HEK293 (cell line): ENCODE measurements at regions not wholly inside any gene's neighbourhood (a gene's known extent, or its start where the extent isn't known, plus 50 kb on each side); places are given as distances from the start of the nearest gene placed in this dataset.

ENCODE experiments used
- ZEB2 ChIP-seq: fragments of 450-650 bp; formaldehyde crosslinking; IDR thresholded peaks from 2 replicates; pipeline ENCODE4 v1.5.1; 2016; ENCODE audit warnings: missing biosample characterization, missing genetic modification characterization
- ZNF549 ChIP-seq: fragments of 450-650 bp; IDR thresholded peaks from 2 replicates; pipeline ENCODE4 v1.5.1; 2018; ENCODE audit warnings: missing biosample characterization, missing genetic modification characterization, mild to moderate bottlenecking, inconsistent platforms, moderate library complexity
- ZNF561 ChIP-seq: fragments of 450-650 bp; IDR thresholded peaks from 2 replicates; pipeline ENCODE4 v1.5.1; 2018; ENCODE audit warnings: missing biosample characterization, missing genetic modification characterization, borderline replicate concordance
- ZNF624 ChIP-seq: fragments of 450-650 bp; formaldehyde crosslinking; IDR thresholded peaks from 2 replicates; pipeline ENCODE4 v1.5.1; 2017; ENCODE audit warnings: missing biosample characterization, missing genetic modification characterization
- ZSCAN16 ChIP-seq: fragments of 450-650 bp; formaldehyde crosslinking; IDR thresholded peaks from 2 replicates; pipeline ENCODE4 v1.5.1; 2016; ENCODE audit warnings: missing biosample characterization, missing genetic modification characterization
- TF ChIP-seq, protein P1 (sequence below): fragments of 450-650 bp; formaldehyde crosslinking; IDR thresholded peaks from 2 replicates; pipeline ENCODE4 v1.5.1; 2016; ENCODE audit warnings: missing biosample characterization, missing genetic modification characterization

DNA sequence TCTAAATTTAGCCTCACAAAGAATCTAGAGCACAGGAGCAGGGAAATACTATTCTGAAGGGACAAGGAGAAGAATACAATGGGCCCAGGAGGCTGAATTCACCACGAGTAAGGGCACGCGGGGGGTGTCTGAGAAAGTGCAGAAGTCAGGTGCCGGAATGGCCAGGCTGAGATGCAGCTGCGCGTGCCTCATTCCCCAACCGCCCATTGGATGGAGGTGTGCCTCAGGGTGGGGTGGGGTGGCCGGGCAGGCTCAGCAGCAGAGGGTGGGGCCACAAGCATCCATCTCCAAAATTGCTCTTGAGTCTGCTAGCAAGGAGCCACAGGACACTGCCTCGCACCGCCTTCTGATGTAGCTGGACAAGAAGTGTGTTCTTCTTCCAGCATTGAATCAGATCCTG, 387.0 kb downstream of the SHANK2 start:
- TF ChIP-seq, protein P1, sequence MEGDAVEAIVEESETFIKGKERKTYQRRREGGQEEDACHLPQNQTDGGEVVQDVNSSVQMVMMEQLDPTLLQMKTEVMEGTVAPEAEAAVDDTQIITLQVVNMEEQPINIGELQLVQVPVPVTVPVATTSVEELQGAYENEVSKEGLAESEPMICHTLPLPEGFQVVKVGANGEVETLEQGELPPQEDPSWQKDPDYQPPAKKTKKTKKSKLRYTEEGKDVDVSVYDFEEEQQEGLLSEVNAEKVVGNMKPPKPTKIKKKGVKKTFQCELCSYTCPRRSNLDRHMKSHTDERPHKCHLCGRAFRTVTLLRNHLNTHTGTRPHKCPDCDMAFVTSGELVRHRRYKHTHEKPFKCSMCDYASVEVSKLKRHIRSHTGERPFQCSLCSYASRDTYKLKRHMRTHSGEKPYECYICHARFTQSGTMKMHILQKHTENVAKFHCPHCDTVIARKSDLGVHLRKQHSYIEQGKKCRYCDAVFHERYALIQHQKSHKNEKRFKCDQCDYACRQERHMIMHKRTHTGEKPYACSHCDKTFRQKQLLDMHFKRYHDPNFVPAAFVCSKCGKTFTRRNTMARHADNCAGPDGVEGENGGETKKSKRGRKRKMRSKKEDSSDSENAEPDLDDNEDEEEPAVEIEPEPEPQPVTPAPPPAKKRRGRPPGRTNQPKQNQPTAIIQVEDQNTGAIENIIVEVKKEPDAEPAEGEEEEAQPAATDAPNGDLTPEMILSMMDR (tag by site-specific recombination), result no peak
- TF ChIP-seq ZEB2 (no peak), ZNF624 (tag by site-specific recombination) (no peak), ZSCAN16 (tag by site-specific recombination) (no peak), ZNF561 (tag by site-specific recombination) (no peak), ZNF549 (no peak)
